ENCODE measurements at regions not wholly inside any gene's neighbourhood (a gene's known extent, or its start where the extent isn't known, plus 50 kb on each side); places are given as distances from the start of the nearest gene placed in this dataset.

GRCh38 chr1:191222206-191222605, 744.5 kb upstream of the BRINP3 start:
- Mint-ChIP-seq H3K27ac (no peak overlapping the region), H3K4me3 (no peak overlapping the region), H3K4me1 (no peaks in the 10 kb centered on the region), H3K36me3 (peaks cover 0 to 7% (median 0%) of the 10 kb centered on the region in 5 donors), H3K9me3 (peaks cover 0 to 24% (median 8%) of the 10 kb centered on the region in 11 donors), H3K27me3 (no peaks in the 10 kb centered on the region)
- ATAC-seq, result no peak
- peaks cover 0 to 7% (median 0%) of the 10 kb centered on the region in 3 experiments for H3K9me3 ChIP-seq (ENCODE audit: control insufficient read depth in 2 of 3, low read length in 3 of 3)
- no peak overlapping the region for H3K27ac ChIP-seq (ENCODE audit: low read depth, low read length)
- intact Hi-C loops (cut with micrococcal nuclease), result no loop called here
- H3K27me3 ChIP-seq (ENCODE audit: control insufficient read depth in 2 of 2, insufficient read depth in 2 of 2, low read length in 2 of 2), result no peaks in the 10 kb centered on the region
- ChIA-PET CTCF (no interaction called here), POLR2A (no interaction called here)
- H3K36me3 ChIP-seq (ENCODE audit: control insufficient read depth in 2 of 3, insufficient read depth in 3 of 3, low read length in 3 of 3), result no peaks in the 10 kb centered on the region
- no peak overlapping the region for H3K4me3 ChIP-seq (ENCODE audit: low read length)
- no peak for DNase-seq
- H3K4me1 ChIP-seq (ENCODE audit: control insufficient read depth in 2 of 2, insufficient read depth in 2 of 2, low read length in 2 of 2), result no peaks in the 10 kb centered on the region

- Mint-ChIP-seq H3K4me3 (no peak overlapping the region), H3K27ac (no peak overlapping the region), H3K36me3 (peaks cover 0 to 3% (median 0%) of the 10 kb centered on the region in 5 donors), H3K4me1 (no peaks in the 10 kb centered on the region), H3K9me3 (peaks cover 0 to 21% (median 5%) of the 10 kb centered on the region in 11 donors), H3K27me3 (no peaks in the 10 kb centered on the region)
- H3K36me3 ChIP-seq (ENCODE audit: control insufficient read depth in 2 of 3, insufficient read depth in 3 of 3, low read length in 3 of 3), result no peaks in the 10 kb centered on the region
- H3K4me1 ChIP-seq (ENCODE audit: control insufficient read depth in 2 of 2, insufficient read depth in 2 of 2, low read length in 2 of 2), result no peaks in the 10 kb centered on the region
- intact Hi-C loops (cut with micrococcal nuclease), result no loop called here
- peaks cover 0 to 2% (median 0%) of the 10 kb centered on the region in 3 experiments for H3K9me3 ChIP-seq (ENCODE audit: control insufficient read depth in 2 of 3, low read length in 3 of 3)
- DNase-seq, result no peak
- ChIA-PET POLR2A (no interaction called here), CTCF (no interaction called here)
- H3K27me3 ChIP-seq (ENCODE audit: control insufficient read depth in 2 of 2, insufficient read depth in 2 of 2, low read length in 2 of 2), result no peaks in the 10 kb centered on the region
- no peak overlapping the region for H3K4me3 ChIP-seq (ENCODE audit: low read length)
- H3K27ac ChIP-seq (ENCODE audit: low read depth, low read length), result no peak overlapping the region
- ATAC-seq, result no peak
Measured at GRCh38 chr1:191240925-191241324, 763.3 kb upstream of the BRINP3 start.

- Histone ChIP-seq H3K27me3 (ENCODE audit: control insufficient read depth in 2 of 2, insufficient read depth in 2 of 2, low read length in 2 of 2) (no peaks in the 10 kb centered on the region), H3K9me3 (ENCODE audit: control insufficient read depth in 2 of 3, low read length in 3 of 3) (no peaks in the 10 kb centered on the region), H3K4me1 (ENCODE audit: control insufficient read depth in 2 of 2, insufficient read depth in 2 of 2, low read length in 2 of 2) (no peaks in the 10 kb centered on the region), H3K27ac (ENCODE audit: low read depth, low read length) (no peak overlapping the region), H3K36me3 (ENCODE audit: control insufficient read depth in 2 of 3, insufficient read depth in 3 of 3, low read length in 3 of 3) (no peaks in the 10 kb centered on the region), H3K4me3 (ENCODE audit: low read length) (no peak overlapping the region)
- no peak for DNase-seq
- no peaks in the 10 kb centered on the region for H3K36me3 Mint-ChIP-seq
- intact Hi-C loops (cut with micrococcal nuclease), result no loop called here
- ChIA-PET CTCF (no interaction called here), POLR2A (no interaction called here)
- no peak overlapping the region for H3K27ac Mint-ChIP-seq
- ATAC-seq, result no peak
- no peak overlapping the region for H3K4me3 Mint-ChIP-seq
- H3K27me3 Mint-ChIP-seq, result no peaks in the 10 kb centered on the region
- no peaks in the 10 kb centered on the region for H3K4me1 Mint-ChIP-seq
- peaks cover 0 to 34% (median 14%) of the 10 kb centered on the region in 11 donors for H3K9me3 Mint-ChIP-seq
Measured at GRCh38 chr1:191255354-191256054, 777.8 kb upstream of the BRINP3 start.

- Histone ChIP-seq H3K4me1 (ENCODE audit: control insufficient read depth in 2 of 2, insufficient read depth in 2 of 2, low read length in 2 of 2) (no peaks in the 10 kb centered on the region), H3K9me3 (ENCODE audit: control insufficient read depth in 2 of 3, low read length in 3 of 3) (no peaks in the 10 kb centered on the region), H3K27me3 (ENCODE audit: control insufficient read depth in 2 of 2, insufficient read depth in 2 of 2, low read length in 2 of 2) (no peaks in the 10 kb centered on the region), H3K36me3 (ENCODE audit: control insufficient read depth in 2 of 3, insufficient read depth in 3 of 3, low read length in 3 of 3) (no peaks in the 10 kb centered on the region), H3K27ac (ENCODE audit: low read depth, low read length) (no peak overlapping the region), H3K4me3 (ENCODE audit: low read length) (no peak overlapping the region)
- Mint-ChIP-seq H3K27ac (no peak overlapping the region), H3K36me3 (no peaks in the 10 kb centered on the region), H3K27me3 (no peaks in the 10 kb centered on the region), H3K4me3 (no peak overlapping the region), H3K4me1 (no peaks in the 10 kb centered on the region), H3K9me3 (peaks cover 0 to 38% (median 12%) of the 10 kb centered on the region in 11 donors)
- CTCF ChIA-PET, result no interaction called here
- ATAC-seq (no peak), DNase-seq (no peak)
- intact Hi-C loops (cut with micrococcal nuclease), result no loop called here
- POLR2A ChIA-PET, result no interaction called here
Measured at GRCh38 chr1:191256917-191257316, 779.3 kb upstream of the BRINP3 start.

- POLR2A ChIA-PET, result no interaction called here
- Histone ChIP-seq H3K9me3 (ENCODE audit: control insufficient read depth in 2 of 3, low read length in 3 of 3) (no peaks in the 10 kb centered on the region), H3K27me3 (ENCODE audit: control insufficient read depth in 2 of 2, insufficient read depth in 2 of 2, low read length in 2 of 2) (no peaks in the 10 kb centered on the region), H3K4me1 (ENCODE audit: control insufficient read depth in 2 of 2, insufficient read depth in 2 of 2, low read length in 2 of 2) (no peaks in the 10 kb centered on the region), H3K4me3 (ENCODE audit: low read length) (no peak overlapping the region), H3K36me3 (ENCODE audit: control insufficient read depth in 2 of 3, insufficient read depth in 3 of 3, low read length in 3 of 3) (no peaks in the 10 kb centered on the region), H3K27ac (ENCODE audit: low read depth, low read length) (no peak overlapping the region)
- H3K4me3 Mint-ChIP-seq, result no peak overlapping the region
- intact Hi-C loops (cut with micrococcal nuclease), result no loop called here
- DNase-seq, result no peak
- H3K4me1 Mint-ChIP-seq, result no peaks in the 10 kb centered on the region
- peaks cover 0 to 38% (median 6%) of the 10 kb centered on the region in 11 donors for H3K9me3 Mint-ChIP-seq
- no peak overlapping the region for H3K27ac Mint-ChIP-seq
- no peaks in the 10 kb centered on the region for H3K27me3 Mint-ChIP-seq
- CTCF ChIA-PET, result no interaction called here
- H3K36me3 Mint-ChIP-seq, result no peaks in the 10 kb centered on the region
- no peak for ATAC-seq
Measured at GRCh38 chr1:191260056-191260455, 782.4 kb upstream of the BRINP3 start.

GRCh38 chr1:191261111-191261510, 783.4 kb upstream of the BRINP3 start:
- no peaks in the 10 kb centered on the region for H3K27me3 Mint-ChIP-seq
- no peaks in the 10 kb centered on the region for H3K4me1 Mint-ChIP-seq
- Histone ChIP-seq H3K4me1 (ENCODE audit: control insufficient read depth in 2 of 2, insufficient read depth in 2 of 2, low read length in 2 of 2) (no peaks in the 10 kb centered on the region), H3K27me3 (ENCODE audit: control insufficient read depth in 2 of 2, insufficient read depth in 2 of 2, low read length in 2 of 2) (no peaks in the 10 kb centered on the region), H3K4me3 (ENCODE audit: low read length) (no peak overlapping the region), H3K27ac (ENCODE audit: low read depth, low read length) (no peak overlapping the region), H3K9me3 (ENCODE audit: control insufficient read depth in 2 of 3, low read length in 3 of 3) (no peaks in the 10 kb centered on the region), H3K36me3 (ENCODE audit: control insufficient read depth in 2 of 3, insufficient read depth in 3 of 3, low read length in 3 of 3) (no peaks in the 10 kb centered on the region)
- no peaks in the 10 kb centered on the region for H3K36me3 Mint-ChIP-seq
- ChIA-PET CTCF (no interaction called here), POLR2A (no interaction called here)
- H3K4me3 Mint-ChIP-seq, result no peak overlapping the region
- intact Hi-C loops (cut with micrococcal nuclease), result no loop called here
- no peak overlapping the region for H3K27ac Mint-ChIP-seq
- H3K9me3 Mint-ChIP-seq, result peaks cover 0 to 38% (median 9%) of the 10 kb centered on the region in 11 donors
- ATAC-seq (no peak), DNase-seq (no peak)

- intact Hi-C loops (cut with micrococcal nuclease), result no loop called here
- no peak for DNase-seq
- CTCF ChIA-PET, result no interaction called here
Measured at GRCh38 chr1:191279266-191279800, 801.7 kb upstream of the BRINP3 start.

More at GRCh38 chr1:191279266-191279800, 801.7 kb upstream of the BRINP3 start:
- ATAC-seq, result no peak
- POLR2A ChIA-PET, result no interaction called here
- Histone ChIP-seq H3K4me1 (ENCODE audit: control insufficient read depth in 2 of 2, insufficient read depth in 2 of 2, low read length in 2 of 2) (no peaks in the 10 kb centered on the region), H3K27ac (ENCODE audit: low read depth, low read length) (no peak overlapping the region), H3K36me3 (ENCODE audit: control insufficient read depth in 2 of 3, insufficient read depth in 3 of 3, low read length in 3 of 3) (no peaks in the 10 kb centered on the region), H3K4me3 (ENCODE audit: low read length) (no peak overlapping the region), H3K9me3 (ENCODE audit: control insufficient read depth in 2 of 3, low read length in 3 of 3) (peaks cover 0 to 3% (median 0%) of the 10 kb centered on the region in 3 experiments), H3K27me3 (ENCODE audit: control insufficient read depth in 2 of 2, insufficient read depth in 2 of 2, low read length in 2 of 2) (no peaks in the 10 kb centered on the region)
- no peak overlapping the region for H3K4me3 Mint-ChIP-seq
- H3K27ac Mint-ChIP-seq, result no peak overlapping the region
- peaks cover 0 to 2% (median 0%) of the 10 kb centered on the region in 7 donors for H3K4me1 Mint-ChIP-seq
- H3K9me3 Mint-ChIP-seq, result peaks cover 0 to 31% (median 13%) of the 10 kb centered on the region in 11 donors
- peaks cover 0 to 5% (median 0%) of the 10 kb centered on the region in 5 donors for H3K36me3 Mint-ChIP-seq
- no peaks in the 10 kb centered on the region for H3K27me3 Mint-ChIP-seq

Measured in naive thymus-derived CD4-positive, alpha-beta T cell (primary cell).